ENCODE measurements at regions not wholly inside any gene's neighbourhood (a gene's known extent, or its start where the extent isn't known, plus 50 kb on each side); places are given as distances from the start of the nearest gene placed in this dataset.

DNA sequence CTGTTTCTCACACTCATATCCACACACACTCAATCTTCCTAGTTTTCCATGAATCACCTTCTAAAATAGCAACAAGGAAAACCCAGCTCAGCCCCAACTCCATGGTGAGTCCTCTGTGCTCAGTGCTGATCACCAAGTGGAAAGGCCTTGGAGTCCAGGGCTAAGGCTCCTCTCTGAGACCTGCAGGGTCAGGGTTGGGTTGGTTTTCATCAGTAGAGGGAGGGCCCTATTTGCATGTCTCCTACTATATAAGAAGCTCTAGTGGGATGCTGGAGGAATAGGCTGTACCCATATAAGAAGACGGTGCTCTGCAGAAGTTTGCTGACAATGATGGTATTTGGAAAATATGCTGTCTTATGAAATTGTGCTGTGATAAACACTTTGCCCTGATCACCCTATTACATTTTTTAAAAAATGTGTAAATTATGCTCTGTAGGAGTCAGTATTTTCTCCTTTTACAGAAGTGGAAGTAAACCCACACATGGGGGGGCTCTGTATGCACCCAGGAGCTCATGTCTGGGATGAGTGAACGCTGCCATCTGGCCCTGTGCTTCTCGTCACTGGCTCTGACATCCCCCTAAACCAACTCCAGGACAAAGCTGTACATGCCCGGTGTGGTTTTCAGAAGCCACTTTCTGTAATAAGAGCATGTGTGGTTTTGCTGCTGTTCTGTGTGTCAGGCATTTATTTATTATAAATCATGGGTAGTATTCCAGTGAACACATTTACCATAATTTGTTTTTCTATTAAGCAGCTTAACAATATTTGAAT is 536.3 kb downstream of the TMEM121 start:
- H3K9me3 ChIP-seq, result no peaks in the 10 kb centered on the region
- TF ChIP-seq, protein P1, sequence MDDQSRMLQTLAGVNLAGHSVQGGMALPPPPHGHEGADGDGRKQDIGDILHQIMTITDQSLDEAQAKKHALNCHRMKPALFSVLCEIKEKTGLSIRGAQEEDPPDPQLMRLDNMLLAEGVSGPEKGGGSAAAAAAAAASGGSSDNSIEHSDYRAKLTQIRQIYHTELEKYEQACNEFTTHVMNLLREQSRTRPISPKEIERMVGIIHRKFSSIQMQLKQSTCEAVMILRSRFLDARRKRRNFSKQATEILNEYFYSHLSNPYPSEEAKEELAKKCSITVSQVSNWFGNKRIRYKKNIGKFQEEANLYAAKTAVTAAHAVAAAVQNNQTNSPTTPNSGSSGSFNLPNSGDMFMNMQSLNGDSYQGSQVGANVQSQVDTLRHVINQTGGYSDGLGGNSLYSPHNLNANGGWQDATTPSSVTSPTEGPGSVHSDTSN (IDR thresholded peaks at IDR 0.05), result no peak
- TF ChIP-seq JUN (IDR thresholded peaks at IDR 0.05) (no peak), KDM1A (IDR thresholded peaks at IDR 0.05; ENCODE audit: low read depth) (no peak), MAFK (IDR thresholded peaks at IDR 0.05; ENCODE audit: partially characterized antibody) (no peak), E2F6 (IDR thresholded peaks at IDR 0.05; ENCODE audit: borderline replicate concordance, low read depth) (no peak), TP53 (CRISPR knock-in tag; IDR thresholded peaks at IDR 0.05) (no peak), HOXB13 (CRISPR knock-in tag; IDR thresholded peaks at IDR 0.05; ENCODE audit: low read depth) (no peak), NPAS2 (CRISPR knock-in tag; IDR thresholded peaks at IDR 0.05; ENCODE audit: borderline replicate concordance) (no peak)
- H3K4me3 ChIP-seq, result no peak overlapping the region
- no peak for DNase-seq (ENCODE audit: low read depth in 1 of 2, low spot score in 1 of 2)
- H3K27ac ChIP-seq, result no peak overlapping the region
- no peaks in the 10 kb centered on the region for H3K4me1 ChIP-seq
- WGBS (ENCODE audit: missing lambda C conversion rate), result 0% methylated on average over 4 of the region's 4 CpGs
- no peak overlapping the region for H3K4me2 ChIP-seq
- CTCF ChIA-PET, result interaction anchor here (0.9 to 1.4 kb wide), 3 partner anchors 9 to 702 kb away, joined by 3 to 5 read pairs (median 3); no protein-coding TSS in a partner anchor
- ATAC-seq, result no peak
- FAIRE-seq, result no peak
- POLR2A ChIA-PET, result no interaction called here

DNA sequence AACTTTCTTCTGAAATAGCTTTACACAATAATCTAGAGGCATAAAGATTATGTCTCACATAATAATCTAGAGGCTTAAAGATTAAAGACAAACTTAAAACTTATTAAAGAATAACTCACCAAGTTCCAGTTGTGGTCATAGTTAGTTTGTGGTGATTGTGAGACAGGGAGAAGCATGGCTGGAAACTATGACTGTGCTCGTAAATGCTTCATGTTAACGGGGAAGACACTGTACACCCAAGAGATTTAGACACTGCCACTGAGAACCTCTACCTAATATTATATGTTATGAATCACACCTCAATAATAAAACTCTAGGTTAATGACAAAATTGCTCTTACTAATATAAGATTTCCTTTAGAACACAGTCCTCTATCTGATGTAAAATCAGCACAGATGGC is 541.6 kb downstream of the TMEM121 start:
- no peak overlapping the region for H3K27ac ChIP-seq
- POLR2A ChIA-PET, result no interaction called here
- ATAC-seq, result no peak
- H3K4me1 ChIP-seq, result no peaks in the 10 kb centered on the region
- 6% methylated on average over 2 of the region's 2 CpGs for WGBS (ENCODE audit: missing lambda C conversion rate)
- no peak overlapping the region for H3K4me2 ChIP-seq
- no peaks in the 10 kb centered on the region for H3K9me3 ChIP-seq
- H3K4me3 ChIP-seq, result no peak overlapping the region
- CTCF ChIA-PET, result no interaction called here
- TF ChIP-seq FOSB (CRISPR knock-in tag; IDR thresholded peaks at IDR 0.05), result no peak
- no peak for TF ChIP-seq HOXB5 (CRISPR knock-in tag; IDR thresholded peaks at IDR 0.05)
- TF ChIP-seq CHD2 (IDR thresholded peaks at IDR 0.05; ENCODE audit: low read length, partially characterized antibody), result no peak
- TF ChIP-seq CEBPB (IDR thresholded peaks at IDR 0.05), result no peak
- no peak for DNase-seq (ENCODE audit: low read depth in 1 of 2, low spot score in 1 of 2)
- no peak for FAIRE-seq

DNA sequence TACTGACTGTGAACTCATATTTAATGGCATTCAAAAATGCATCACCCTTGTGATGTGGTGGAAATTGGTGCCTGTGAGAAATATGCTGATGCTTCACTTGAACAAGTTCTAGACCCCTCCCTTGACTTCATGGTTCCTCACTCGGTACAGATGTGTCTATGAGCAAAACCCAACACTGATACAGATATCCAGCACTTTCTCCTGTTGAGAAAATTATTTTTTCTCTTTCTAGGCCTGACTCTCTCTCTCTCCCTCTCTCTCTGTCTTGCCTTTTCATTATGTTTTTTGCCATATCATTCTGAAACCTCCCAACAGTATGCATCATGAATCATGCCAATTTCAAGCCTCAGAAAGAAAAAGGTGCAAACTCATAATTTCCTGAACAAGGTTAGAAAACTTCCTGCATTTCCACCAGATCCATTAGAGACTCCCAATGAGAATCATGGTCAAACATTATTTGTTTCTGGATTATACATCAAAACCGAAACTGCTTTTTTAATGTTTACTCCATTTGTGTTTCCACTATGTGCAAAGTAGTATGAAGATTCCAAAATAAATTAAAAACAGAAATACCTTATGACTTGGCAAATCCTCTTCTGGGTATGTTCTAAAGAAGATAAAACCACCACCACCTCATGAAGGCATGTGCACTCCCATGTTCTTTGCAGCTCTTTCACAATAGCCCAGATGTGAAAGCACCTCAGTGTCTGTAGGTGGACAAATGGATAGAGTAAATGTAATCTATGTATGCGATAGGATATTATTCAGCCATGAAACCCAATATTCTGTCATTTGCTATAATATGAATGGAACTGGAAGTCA is 543.6 kb downstream of the TMEM121 start:
- ATAC-seq (no peak), FAIRE-seq (no peak), DNase-seq (ENCODE audit: low read depth in 1 of 2, low spot score in 1 of 2) (no peak)
- H3K27ac ChIP-seq, result no peak overlapping the region
- H3K4me3 ChIP-seq, result no peak overlapping the region
- WGBS (ENCODE audit: missing lambda C conversion rate), result 18% methylated on average over 3 of the region's 3 CpGs
- H3K4me1 ChIP-seq, result no peaks in the 10 kb centered on the region
- TF ChIP-seq FOSL2 (IDR thresholded peaks at IDR 0.05) (no peak), FOSL2 (CRISPR knock-in tag; IDR thresholded peaks at IDR 0.05) (no peak), ZSCAN20 (CRISPR knock-in tag; IDR thresholded peaks at IDR 0.05) (no peak), EHF (CRISPR knock-in tag; IDR thresholded peaks at IDR 0.05) (no peak), TFCP2L1 (CRISPR knock-in tag; IDR thresholded peaks at IDR 0.05) (no peak), MAFK (IDR thresholded peaks at IDR 0.05; ENCODE audit: partially characterized antibody) (no peak), BHLHE40 (IDR thresholded peaks at IDR 0.05; ENCODE audit: low read depth, low read length) (no peak), FOXS1 (CRISPR knock-in tag; IDR thresholded peaks at IDR 0.05) (no peak), MAX (IDR thresholded peaks at IDR 0.05) (no peak), NPAS2 (CRISPR knock-in tag; IDR thresholded peaks at IDR 0.05; ENCODE audit: borderline replicate concordance) (no peak), KDM5A (IDR thresholded peaks at IDR 0.05) (no peak), RARB (CRISPR knock-in tag; IDR thresholded peaks at IDR 0.05) (no peak), FOSB (CRISPR knock-in tag; IDR thresholded peaks at IDR 0.05) (no peak), CHD4 (IDR thresholded peaks at IDR 0.05; ENCODE audit: borderline replicate concordance) (no peak), EHMT2 (IDR thresholded peaks at IDR 0.05; ENCODE audit: low read depth) (no peak), MAZ (IDR thresholded peaks at IDR 0.05; ENCODE audit: borderline replicate concordance, low read depth, low read length) (no peak), CHD2 (IDR thresholded peaks at IDR 0.05; ENCODE audit: low read length, partially characterized antibody) (no peak), E2F6 (IDR thresholded peaks at IDR 0.05; ENCODE audit: borderline replicate concordance, low read depth) (no peak), RCOR1 (IDR thresholded peaks at IDR 0.05; ENCODE audit: low read depth, low read length) (no peak)
- TF ChIP-seq, protein P2, sequence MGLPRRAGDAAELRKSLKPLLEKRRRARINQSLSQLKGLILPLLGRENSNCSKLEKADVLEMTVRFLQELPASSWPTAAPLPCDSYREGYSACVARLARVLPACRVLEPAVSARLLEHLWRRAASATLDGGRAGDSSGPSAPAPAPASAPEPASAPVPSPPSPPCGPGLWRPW (IDR thresholded peaks at IDR 0.05), result no peak
- TF ChIP-seq, protein P3, sequence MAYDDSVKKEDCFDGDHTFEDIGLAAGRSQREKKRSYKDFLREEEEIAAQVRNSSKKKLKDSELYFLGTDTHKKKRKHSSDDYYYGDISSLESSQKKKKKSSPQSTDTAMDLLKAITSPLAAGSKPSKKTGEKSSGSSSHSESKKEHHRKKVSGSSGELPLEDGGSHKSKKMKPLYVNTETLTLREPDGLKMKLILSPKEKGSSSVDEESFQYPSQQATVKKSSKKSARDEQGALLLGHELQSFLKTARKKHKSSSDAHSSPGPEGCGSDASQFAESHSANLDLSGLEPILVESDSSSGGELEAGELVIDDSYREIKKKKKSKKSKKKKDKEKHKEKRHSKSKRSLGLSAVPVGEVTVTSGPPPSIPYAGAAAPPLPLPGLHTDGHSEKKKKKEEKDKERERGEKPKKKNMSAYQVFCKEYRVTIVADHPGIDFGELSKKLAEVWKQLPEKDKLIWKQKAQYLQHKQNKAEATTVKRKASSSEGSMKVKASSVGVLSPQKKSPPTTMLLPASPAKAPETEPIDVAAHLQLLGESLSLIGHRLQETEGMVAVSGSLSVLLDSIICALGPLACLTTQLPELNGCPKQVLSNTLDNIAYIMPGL (CRISPR knock-in tag; IDR thresholded peaks at IDR 0.05; ENCODE audit: borderline replicate concordance), result no peak
- H3K9me3 ChIP-seq, result no peaks in the 10 kb centered on the region
- POLR2A ChIA-PET, result no interaction called here
- CTCF ChIA-PET, result interaction anchor here (0.8 kb wide), 1 partner anchor 695 kb away, joined by 3 read pairs; no protein-coding TSS in a partner anchor
- H3K4me2 ChIP-seq, result no peak overlapping the region
